Astrocyte (in vitro differentiated cells and primary cell): ENCODE measurements at regions not wholly inside any gene's neighbourhood (a gene's known extent, or its start where the extent isn't known, plus 50 kb on each side); places are given as distances from the start of the nearest gene placed in this dataset.

Experiments
- DNase-seq: peaks from one replicate; pipeline ENCODE4 v3.0.0-alpha.2; 2010; ENCODE audit warnings: low read depth
- FAIRE-seq: peaks from 2 replicates; lab custom pipeline; 2011; peaks lifted over from hg19 to GRCh38; lab: Jason Lieb, UNC
- H2AFZ ChIP-seq: 2 replicates; pipeline ENCODE4 v1.6.0; 2012; ENCODE audit warnings: low read depth, low read length, inconsistent platforms
- H3K27ac ChIP-seq: 2 replicates; pipeline ENCODE4 v1.5.1; 2011; ENCODE audit warnings: low read depth, low read length, inconsistent platforms
- H3K27me3 ChIP-seq: 2 replicates; pipeline ENCODE4 v1.6.0; 2011; ENCODE audit warnings: low read length, inconsistent platforms; ENCODE audit not compliant: insufficient read depth
- H3K36me3 ChIP-seq: 2 replicates; pipeline ENCODE4 v1.5.1; 2011; ENCODE audit warnings: low read length, inconsistent platforms; ENCODE audit not compliant: insufficient read depth
- H3K4me1 ChIP-seq: 2 replicates; pipeline ENCODE4 v1.5.1; 2011; ENCODE audit warnings: low read length, inconsistent platforms; ENCODE audit not compliant: insufficient read depth
- H3K4me2 ChIP-seq: 2 replicates; pipeline ENCODE4 v1.6.0; 2012; ENCODE audit warnings: low read length, inconsistent platforms
- H3K4me3 ChIP-seq: 2 replicates; pipeline ENCODE4 v1.5.1; 2011; ENCODE audit warnings: low read depth, mild to moderate bottlenecking, low read length, inconsistent platforms; ENCODE audit not compliant: insufficient read depth
- H3K79me2 ChIP-seq: 2 replicates; pipeline ENCODE4 v1.6.0; 2012; ENCODE audit warnings: mild to moderate bottlenecking, low read length, inconsistent platforms; ENCODE audit not compliant: insufficient read depth
- H3K9ac ChIP-seq: 2 replicates; pipeline ENCODE4 v1.6.0; 2012; ENCODE audit warnings: mild to moderate bottlenecking, low read length, inconsistent platforms
- H3K9me3 ChIP-seq: 2 replicates; pipeline ENCODE4 v1.5.1; 2012; ENCODE audit warnings: low read depth, mild to moderate bottlenecking, low read length, inconsistent platforms; ENCODE audit not compliant: insufficient read depth
- H4K20me1 ChIP-seq: 2 replicates; pipeline ENCODE4 v1.6.0; 2012; ENCODE audit warnings: low read length, inconsistent platforms; ENCODE audit not compliant: insufficient read depth
- H3K27ac Mint-ChIP-seq: one replicate; pipeline ENCODE4 v1.8.0; 2021; ENCODE audit warnings: mild to moderate bottlenecking, mixed read lengths; ENCODE audit not compliant: unreplicated experiment
- H3K27me3 Mint-ChIP-seq: one replicate; pipeline ENCODE4 v1.8.0; 2021; ENCODE audit warnings: low read depth, mixed read lengths; ENCODE audit not compliant: unreplicated experiment
- H3K36me3 Mint-ChIP-seq: one replicate; pipeline ENCODE4 v1.8.0; 2021; ENCODE audit warnings: low read depth, mixed read lengths; ENCODE audit not compliant: unreplicated experiment
- H3K4me1 Mint-ChIP-seq: one replicate; pipeline ENCODE4 v1.8.0; 2021; ENCODE audit warnings: low read depth, mixed read lengths; ENCODE audit not compliant: unreplicated experiment
- H3K4me3 Mint-ChIP-seq: one replicate; pipeline ENCODE4 v1.8.0; 2021; ENCODE audit warnings: mild to moderate bottlenecking, moderate library complexity, mixed read lengths; ENCODE audit not compliant: unreplicated experiment
- H3K9me3 Mint-ChIP-seq: one replicate; pipeline ENCODE4 v1.8.0; 2021; ENCODE audit warnings: mild to moderate bottlenecking, mixed read lengths; ENCODE audit not compliant: unreplicated experiment
- CTCF ChIP-seq: IDR thresholded peaks from 2 replicates; pipeline ENCODE4 v1.5.1; 2011; ENCODE audit warnings: low read depth, mild to moderate bottlenecking, inconsistent platforms, low read length, moderate library complexity; ENCODE audit not compliant: insufficient read depth
- EZH2 ChIP-seq: IDR thresholded peaks from 2 replicates; pipeline ENCODE4 v1.6.1; 2012; ENCODE audit warnings: mild to moderate bottlenecking, low read length, inconsistent platforms; ENCODE audit not compliant: insufficient read depth

DNA sequence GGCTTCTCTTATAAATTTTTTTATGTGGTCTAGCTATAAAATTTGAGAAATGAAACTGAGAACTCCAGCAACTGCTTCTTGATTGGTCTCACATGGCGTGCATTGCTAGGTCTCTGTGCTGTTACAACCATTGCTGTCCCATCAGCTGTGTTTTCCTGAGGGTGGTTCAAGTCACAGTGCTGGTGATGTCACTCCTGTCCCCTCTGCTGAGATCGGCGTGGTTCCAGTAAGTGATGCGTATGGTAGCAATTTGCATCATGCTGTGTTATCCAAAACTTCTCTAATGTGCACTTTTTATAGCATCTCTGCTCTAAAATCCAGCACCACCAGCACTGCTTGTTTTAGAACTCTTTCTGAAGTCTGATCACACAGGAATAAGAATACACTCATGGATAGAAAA is 112.6 kb upstream of the ZNF608 start:
- no peaks in the 10 kb centered on the region for H3K4me1 ChIP-seq
- H3K27me3 ChIP-seq = no peaks in the 10 kb centered on the region
- Mint-ChIP-seq H3K36me3 (no peaks in the 10 kb centered on the region), H3K27me3 (no peaks in the 10 kb centered on the region), H3K4me3 (no peak overlapping the region), H3K9me3 (peaks cover 4% of the 10 kb centered on the region), H3K27ac (no peak overlapping the region), H3K4me1 (peaks cover 4% of the 10 kb centered on the region)
- no peaks in the 10 kb centered on the region for H3K9me3 ChIP-seq
- no peak overlapping the region for H3K9ac ChIP-seq
- no peak overlapping the region for H3K27ac ChIP-seq
- H2AFZ ChIP-seq = no peak overlapping the region
- no peaks in the 10 kb centered on the region for H4K20me1 ChIP-seq
- H3K4me3 ChIP-seq = no peak overlapping the region
- no peak for FAIRE-seq
- H3K79me2 ChIP-seq = no peaks in the 10 kb centered on the region
- no peaks in the 10 kb centered on the region for H3K36me3 ChIP-seq
- no peak overlapping the region for H3K4me2 ChIP-seq
- no peak for DNase-seq
- TF ChIP-seq EZH2 (no peak), CTCF (no peak)

DNA sequence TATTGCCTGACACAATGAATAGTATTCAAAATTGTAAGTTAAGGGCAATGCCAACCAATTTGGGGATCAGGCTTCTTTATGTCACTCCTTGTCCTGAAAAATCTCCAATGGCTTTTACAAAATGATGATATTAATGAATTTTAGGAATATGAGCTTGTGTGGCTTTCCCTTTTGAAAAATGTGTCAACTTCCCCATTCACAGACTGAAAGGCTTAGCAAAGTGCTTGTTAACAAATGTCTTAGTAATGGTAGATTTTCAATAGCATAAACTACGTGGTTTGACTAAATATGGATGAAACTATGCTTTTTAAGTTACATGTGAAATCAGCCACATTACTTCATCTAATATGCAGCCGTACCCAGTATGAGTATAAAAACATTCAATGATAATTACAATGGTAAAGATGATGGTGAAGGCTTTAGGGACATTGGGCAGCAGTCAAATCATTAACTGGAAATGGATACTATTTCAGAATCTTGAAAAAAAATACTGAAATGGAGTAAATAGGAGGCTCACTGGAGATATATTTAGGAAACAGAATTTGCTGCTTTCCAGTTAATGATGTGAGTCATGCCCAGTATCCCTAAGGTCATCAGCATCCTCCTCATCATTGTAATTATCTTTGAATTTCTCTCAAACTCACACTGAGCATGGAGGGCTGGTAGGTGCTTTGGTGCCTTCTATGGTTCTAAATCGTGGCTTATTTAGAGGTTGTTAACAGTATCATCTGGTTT is 113.3 kb upstream of the ZNF608 start:
- Histone ChIP-seq H3K27ac (no peak overlapping the region), H4K20me1 (no peaks in the 10 kb centered on the region), H2AFZ (no peak overlapping the region), H3K9me3 (no peaks in the 10 kb centered on the region), H3K36me3 (no peaks in the 10 kb centered on the region), H3K79me2 (no peaks in the 10 kb centered on the region), H3K4me3 (no peak overlapping the region), H3K4me1 (no peaks in the 10 kb centered on the region), H3K4me2 (no peak overlapping the region), H3K9ac (no peak overlapping the region), H3K27me3 (no peaks in the 10 kb centered on the region)
- H3K4me3 Mint-ChIP-seq = no peak overlapping the region
- no peaks in the 10 kb centered on the region for H3K27me3 Mint-ChIP-seq
- H3K27ac Mint-ChIP-seq = no peak overlapping the region
- H3K9me3 Mint-ChIP-seq = peaks cover 4% of the 10 kb centered on the region
- TF ChIP-seq CTCF = no peak
- TF ChIP-seq EZH2 = no peak
- DNase-seq (no peak), FAIRE-seq (no peak)
- H3K4me1 Mint-ChIP-seq = peaks cover 4% of the 10 kb centered on the region
- H3K36me3 Mint-ChIP-seq = no peaks in the 10 kb centered on the region

- DNase-seq (peak; percentile 31), FAIRE-seq (no peak)
- Histone ChIP-seq H3K27me3 (no peaks in the 10 kb centered on the region), H3K9ac (no peak overlapping the region), H3K9me3 (no peaks in the 10 kb centered on the region), H3K4me2 (no peak overlapping the region), H3K27ac (no peak overlapping the region), H2AFZ (no peak overlapping the region), H4K20me1 (no peaks in the 10 kb centered on the region), H3K4me3 (no peak overlapping the region), H3K36me3 (no peaks in the 10 kb centered on the region), H3K4me1 (no peaks in the 10 kb centered on the region), H3K79me2 (no peaks in the 10 kb centered on the region)
- Mint-ChIP-seq H3K9me3 (peaks cover 4% of the 10 kb centered on the region), H3K27me3 (no peaks in the 10 kb centered on the region), H3K4me1 (peaks cover 4% of the 10 kb centered on the region), H3K4me3 (no peak overlapping the region), H3K36me3 (no peaks in the 10 kb centered on the region), H3K27ac (no peak overlapping the region)
- TF ChIP-seq EZH2 (no peak), CTCF (no peak)
Observed at GRCh38 chr5:124860291-124860655, 113.8 kb upstream of the ZNF608 start.
